Panc1 (cell line): ENCODE measurements at regions not wholly inside any gene's neighbourhood (a gene's known extent, or its start where the extent isn't known, plus 50 kb on each side); places are given as distances from the start of the nearest gene placed in this dataset.

ENCODE experiments used
- ATAC-seq: fragments of 200-7000 bp; cut with Tn5 transposase; 2 replicates; pipeline ENCODE4 v1.9.1; 2020; ENCODE audit warnings: mild to moderate bottlenecking, moderate library complexity
- BruUV-seq: library from RNA; stranded (reverse); fragments of 400-500 nt; replicated peaks from 2 replicates; lab custom pipeline; 2021; lab: Mats Ljungman, UMichigan
- CTCF ChIA-PET: fragments of 300-600 bp; sonication (Branson Sonifier 250); formaldehyde crosslinking; loops from one replicate; lab custom pipeline; 2022; ENCODE audit warnings: antibody characterized with exemption; lab: Charles Lee
- POLR2A ChIA-PET: fragments of 300-600 bp; sonication (Branson Sonifier 250); formaldehyde crosslinking; loops from one replicate; lab custom pipeline; 2022; ENCODE audit warnings: antibody characterized with exemption; lab: Charles Lee
- DNase-seq: peaks from one replicate; pipeline ENCODE4 v3.0.0-alpha.2; 2010; ENCODE audit warnings: low read depth, low spot score
- H3K27ac ChIP-seq: 2 replicates; pipeline ENCODE4 v1.5.1; 2011; ENCODE audit warnings: mild to moderate bottlenecking, low read length, inconsistent platforms
- H3K27me3 ChIP-seq: fragments of 200-500 bp; sonication (Bioruptor generic); 2 replicates; pipeline ENCODE4 v1.6.0; 2014; ENCODE audit warnings: low read length, inconsistent platforms; ENCODE audit not compliant: control insufficient read depth, insufficient read depth
- H3K36me3 ChIP-seq: fragments of 200-500 bp; sonication (Bioruptor generic); 2 replicates; pipeline ENCODE4 v1.5.1; 2014; ENCODE audit warnings: inconsistent platforms, mild to moderate bottlenecking, low read length, moderate library complexity; ENCODE audit not compliant: control insufficient read depth, insufficient read depth
- H3K4me1 ChIP-seq: 2 replicates; pipeline ENCODE4 v1.5.1; 2011; ENCODE audit warnings: inconsistent platforms, mild to moderate bottlenecking, low read length, moderate library complexity; ENCODE audit not compliant: control insufficient read depth, insufficient read depth
- H3K4me3 ChIP-seq, 2 experiments: 2 replicates each; pipeline ENCODE4 v1.5.1; 2011 to 2012; ENCODE audit warnings: low read depth in 2 of 2, low read length in 2 of 2, mild to moderate bottlenecking in 2 of 2, inconsistent platforms in 1 of 2, moderate library complexity in 1 of 2
- H3K9me3 ChIP-seq: fragments of 200-500 bp; sonication (Bioruptor generic); 2 replicates; pipeline ENCODE4 v1.5.1; 2014; ENCODE audit warnings: low read depth, mild to moderate bottlenecking, inconsistent platforms, low read length, moderate library complexity; ENCODE audit not compliant: control insufficient read depth, insufficient read depth
- POLR2AphosphoS5 ChIP-seq: IDR thresholded peaks from 2 replicates; pipeline ENCODE4 v1.6.1; 2012; ENCODE audit warnings: mild to moderate bottlenecking, low read depth, low read length, moderate library complexity
- REST ChIP-seq, 2 experiments: IDR thresholded peaks; 2 replicates each; pipeline ENCODE4 v1.6.1; 2011 to 2012; ENCODE audit warnings: low read depth in 2 of 2, control low read depth in 1 of 2, low read length in 1 of 2, mild to moderate bottlenecking in 1 of 2, moderate library complexity in 1 of 2; ENCODE audit not compliant: insufficient read depth in 1 of 2
- SIN3A ChIP-seq: IDR thresholded peaks from 2 replicates; pipeline ENCODE4 v1.6.1; 2012; ENCODE audit warnings: low read depth, mild to moderate bottlenecking, low read length, moderate library complexity, borderline replicate concordance; ENCODE audit not compliant: insufficient read depth
- TCF7L2 ChIP-seq: IDR thresholded peaks from 2 replicates; pipeline ENCODE4 v1.6.1; 2011; ENCODE audit warnings: mild to moderate bottlenecking, low read depth, low read length, inconsistent platforms
- in situ Hi-C: cut with HindIII; loops from 2 replicates; pipeline ENCODE4 v1.10.0; 2016; ENCODE audit warnings: low sequenced_read_pairs, low pct_unique_long_range_greater_than_20kb
- intact Hi-C: fragments of 100-400 bp; cut with micrococcal nuclease; formaldehyde crosslinking; loops from one replicate; pipeline ENCODE4 v1.10.0; 2022; ENCODE audit not compliant: unreplicated experiment
- TF ChIP-seq, protein P1 (sequence below): fragments of 450-650 bp; IDR thresholded peaks from 2 replicates; pipeline ENCODE4 v1.5.1; 2017; ENCODE audit warnings: mild to moderate bottlenecking

DNA sequence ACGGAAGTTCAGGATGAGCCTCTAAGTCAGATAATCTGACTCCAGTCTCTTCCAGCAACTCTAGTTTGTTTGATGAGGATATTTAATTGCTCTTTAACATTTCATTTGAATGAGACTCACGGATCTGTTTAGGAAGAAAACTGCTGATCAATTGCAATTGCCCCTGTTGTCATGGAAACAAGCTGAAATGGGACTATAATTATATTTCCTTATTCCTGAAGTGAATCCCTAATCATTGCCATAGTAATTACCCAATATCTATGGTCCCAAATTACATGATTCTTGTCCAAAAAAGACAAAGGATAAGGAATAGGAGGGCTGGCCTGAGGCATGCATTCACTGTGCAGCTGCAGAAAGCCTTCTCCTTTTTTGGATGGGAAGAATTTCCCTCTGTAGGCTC lies 105.3 kb downstream of the AASDH start:
- POLR2A ChIA-PET, result no interaction called here
- TF ChIP-seq REST (IDR thresholded peaks at IDR 0.05; ENCODE audit: insufficient read depth in 1 of 2, low read depth in 2 of 2, low read length in 1 of 2) (no peak), TCF7L2 (no peak), POLR2AphosphoS5 (no peak), SIN3A (no peak)
- TF ChIP-seq, protein P1, sequence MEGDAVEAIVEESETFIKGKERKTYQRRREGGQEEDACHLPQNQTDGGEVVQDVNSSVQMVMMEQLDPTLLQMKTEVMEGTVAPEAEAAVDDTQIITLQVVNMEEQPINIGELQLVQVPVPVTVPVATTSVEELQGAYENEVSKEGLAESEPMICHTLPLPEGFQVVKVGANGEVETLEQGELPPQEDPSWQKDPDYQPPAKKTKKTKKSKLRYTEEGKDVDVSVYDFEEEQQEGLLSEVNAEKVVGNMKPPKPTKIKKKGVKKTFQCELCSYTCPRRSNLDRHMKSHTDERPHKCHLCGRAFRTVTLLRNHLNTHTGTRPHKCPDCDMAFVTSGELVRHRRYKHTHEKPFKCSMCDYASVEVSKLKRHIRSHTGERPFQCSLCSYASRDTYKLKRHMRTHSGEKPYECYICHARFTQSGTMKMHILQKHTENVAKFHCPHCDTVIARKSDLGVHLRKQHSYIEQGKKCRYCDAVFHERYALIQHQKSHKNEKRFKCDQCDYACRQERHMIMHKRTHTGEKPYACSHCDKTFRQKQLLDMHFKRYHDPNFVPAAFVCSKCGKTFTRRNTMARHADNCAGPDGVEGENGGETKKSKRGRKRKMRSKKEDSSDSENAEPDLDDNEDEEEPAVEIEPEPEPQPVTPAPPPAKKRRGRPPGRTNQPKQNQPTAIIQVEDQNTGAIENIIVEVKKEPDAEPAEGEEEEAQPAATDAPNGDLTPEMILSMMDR, result no peak

GRCh38 chr4:56276547-56276946 lies 110.7 kb downstream of the AASDH start:
- ATAC-seq (no peak), DNase-seq (no peak)
- H3K27me3 ChIP-seq, result no peaks in the 10 kb centered on the region
- intact Hi-C loops (no loop called here), in situ Hi-C loops (no loop called here)
- H3K27ac ChIP-seq, result no peak overlapping the region
- H3K4me1 ChIP-seq, result no peaks in the 10 kb centered on the region
- no peaks in the 10 kb centered on the region for H3K9me3 ChIP-seq
- H3K4me3 ChIP-seq, result no peak overlapping the region
- BruUV-seq, result no TSS peak
- no peaks in the 10 kb centered on the region for H3K36me3 ChIP-seq
- CTCF ChIA-PET, result no interaction called here
- TF ChIP-seq POLR2AphosphoS5 (no peak), SIN3A (no peak), REST (IDR thresholded peaks at IDR 0.05; ENCODE audit: insufficient read depth in 1 of 2, low read depth in 2 of 2, low read length in 1 of 2) (no peak), TCF7L2 (no peak)
- TF ChIP-seq, protein P1, result no peak
- POLR2A ChIA-PET, result no interaction called here

More for the DNA sequence above, 105.3 kb downstream of the AASDH start:
- Histone ChIP-seq H3K4me1 (no peaks in the 10 kb centered on the region), H3K36me3 (no peaks in the 10 kb centered on the region), H3K9me3 (no peaks in the 10 kb centered on the region), H3K27ac (no peak overlapping the region), H3K27me3 (no peaks in the 10 kb centered on the region), H3K4me3 (no peak overlapping the region)
- in situ Hi-C loops, result no loop called here
- DNase-seq (no peak), ATAC-seq (no peak)
- intact Hi-C loops, result no loop called here
- no TSS peak for BruUV-seq
- CTCF ChIA-PET, result no interaction called here
